HepG2 (cell line): ENCODE measurements at regions not wholly inside any gene's neighbourhood (a gene's known extent, or its start where the extent isn't known, plus 50 kb on each side); places are given as distances from the start of the nearest gene placed in this dataset.

Experiments used
- ATAC-seq: fragments of 200-7000 bp; cut with Tn5 transposase; 3 replicates; pipeline ENCODE4 v1.9.1; 2020; ENCODE audit warnings: mild to moderate bottlenecking, moderate library complexity
- BruUV-seq: library from RNA; stranded (reverse); fragments of 400-500 nt; replicated peaks from 2 replicates; lab custom pipeline; 2021; lab: Mats Ljungman, UMichigan
- CTCF ChIA-PET: fragments of 300-600 bp; formaldehyde crosslinking; extraction: SDS; loops from one replicate; lab custom pipeline; 2021; ENCODE audit warnings: low total read pairs, inconsistent platforms, low intra/inter-chr PET ratio; lab: Yijun Ruan, JAX
- POLR2A ChIA-PET: fragments of 350-600 bp; sonication (Branson Sonifier 250); formaldehyde crosslinking; loops from one replicate; lab custom pipeline; 2020; ENCODE audit warnings: antibody characterized with exemption, inconsistent platforms; lab: Yijun Ruan, JAX
- DNase-seq: peaks from one replicate; pipeline ENCODE4 v3.0.0-alpha.2; 2015; ENCODE audit warnings: low spot score
- FAIRE-seq: peaks from 3 replicates; lab custom pipeline; 2011; peaks lifted over from hg19 to GRCh38; lab: Jason Lieb, UNC
- H2AFZ ChIP-seq: one replicate; pipeline ENCODE4 v1.6.1; 2011; ENCODE audit warnings: low read length, inconsistent platforms
- H3K27ac ChIP-seq: fragments of 300-600 bp; 3 replicates; pipeline ENCODE4 v1.8.0; 2011; ENCODE audit warnings: mixed run types, mild to moderate bottlenecking, mixed read lengths, low read length, inconsistent platforms; ENCODE audit not compliant: insufficient read depth; ENCODE audit errors: extremely low read length
- H3K27me3 ChIP-seq, 2 experiments: fragments of 200-600 bp in 1 of 2; 2 replicates in 1 of 2; 3 replicates in 1 of 2; pipeline versions ENCODE4 v1.6.0 to v1.8.0; 2011; ENCODE audit warnings: low read length in 2 of 2, mild to moderate bottlenecking in 2 of 2, moderate library complexity in 2 of 2, inconsistent platforms in 1 of 2; ENCODE audit not compliant: insufficient read depth in 2 of 2, control insufficient read depth in 1 of 2
- H3K36me3 ChIP-seq, 2 experiments: fragments of 200-600 bp in 1 of 2; replicated peaks in 1 of 2; 2 replicates in 1 of 2; 3 replicates in 1 of 2; pipeline versions ENCODE4 v1.5.1 to v1.8.0; 2011; ENCODE audit warnings: low read length in 2 of 2, inconsistent platforms in 1 of 2; ENCODE audit not compliant: insufficient read depth in 2 of 2, control insufficient read depth in 1 of 2
- H3K4me1 ChIP-seq: 2 replicates; pipeline ENCODE4 v1.5.1; 2012; ENCODE audit warnings: low read length, inconsistent platforms; ENCODE audit not compliant: insufficient read depth
- H3K4me2 ChIP-seq: 2 replicates; pipeline ENCODE4 v1.6.0; 2011; ENCODE audit warnings: low read depth, low read length, inconsistent platforms
- H3K4me3 ChIP-seq, 3 experiments: fragments of 200-600 bp in 1 of 3; sonication (generic), shearing (Covaris generic) in 1 of 3; replicated peaks in 1 of 3; 2 replicates each; pipeline ENCODE4 v1.5.1; 2011 to 2016; ENCODE audit warnings: low read length in 3 of 3, inconsistent platforms in 2 of 3, low read depth in 2 of 3, mild to moderate bottlenecking in 2 of 3, control low read depth in 1 of 3, mixed read lengths in 1 of 3; ENCODE audit not compliant: insufficient read depth in 1 of 3
- H3K79me2 ChIP-seq: one replicate; pipeline ENCODE4 v1.6.1; 2011; ENCODE audit warnings: low read length, inconsistent platforms; ENCODE audit not compliant: insufficient read depth
- H3K9ac ChIP-seq: 2 replicates; pipeline ENCODE4 v1.6.0; 2011; ENCODE audit warnings: mild to moderate bottlenecking, low read depth, low read length, inconsistent platforms; ENCODE audit not compliant: insufficient read depth
- H3K9me3 ChIP-seq: 2 replicates; pipeline ENCODE4 v1.5.1; 2012; ENCODE audit warnings: mild to moderate bottlenecking, low read length
- H4K20me1 ChIP-seq: 2 replicates; pipeline ENCODE4 v1.6.0; 2011; ENCODE audit warnings: inconsistent platforms, mild to moderate bottlenecking, low read length, moderate library complexity; ENCODE audit not compliant: insufficient read depth
- AKAP8 ChIP-seq: sonication (generic); formaldehyde crosslinking; IDR thresholded peaks from 2 replicates; pipeline ENCODE4 v1.5.1; 2020; ENCODE audit warnings: mild to moderate bottlenecking, missing genetic modification reagents
- CENPX ChIP-seq: sonication (generic); formaldehyde crosslinking; IDR thresholded peaks from 2 replicates; pipeline ENCODE4 v1.9.0; 2021; ENCODE audit warnings: mild to moderate bottlenecking, missing genetic modification reagents, moderate library complexity
- HOXA5 ChIP-seq: sonication (generic); formaldehyde crosslinking; IDR thresholded peaks from 2 replicates; pipeline ENCODE4 v1.4.0; 2020; ENCODE audit warnings: missing genetic modification reagents
- HOXA7 ChIP-seq: sonication (generic); formaldehyde crosslinking; IDR thresholded peaks from 2 replicates; pipeline ENCODE4 v1.8.1; 2022; ENCODE audit warnings: mild to moderate bottlenecking, missing genetic modification reagents, moderate library complexity
- IKZF4 ChIP-seq: sonication (generic); formaldehyde crosslinking; IDR thresholded peaks from 2 replicates; pipeline ENCODE4 v1.5.1; 2020; ENCODE audit warnings: borderline replicate concordance, mild to moderate bottlenecking, low read depth, missing genetic modification reagents; ENCODE audit errors: not compliant biosample characterization
- KDM2A ChIP-seq: sonication (generic); formaldehyde crosslinking; IDR thresholded peaks from 2 replicates; pipeline ENCODE4 v1.4.0; 2020; ENCODE audit warnings: low read depth, missing genetic modification reagents, borderline replicate concordance
- LCORL ChIP-seq, 2 experiments: fragments of 450-650 bp in 1 of 2; sonication (generic) in 1 of 2; formaldehyde crosslinking in 1 of 2; IDR thresholded peaks; 2 replicates each; pipeline versions ENCODE4 v1.5.0 to v1.6.1; 2017 to 2020; ENCODE audit warnings: antibody characterized with exemption in 1 of 2, missing genetic modification reagents in 1 of 2
- RFXAP ChIP-seq: sonication (generic); formaldehyde crosslinking; IDR thresholded peaks from 2 replicates; pipeline ENCODE4 v1.4.0; 2020; ENCODE audit warnings: missing genetic modification reagents, borderline replicate concordance
- TOE1 ChIP-seq: sonication (generic); formaldehyde crosslinking; IDR thresholded peaks from 2 replicates; pipeline ENCODE4 v1.4.0; 2020; ENCODE audit warnings: mild to moderate bottlenecking, missing genetic modification reagents
- ZNF510 ChIP-seq: sonication (generic); formaldehyde crosslinking; IDR thresholded peaks from 2 replicates; pipeline ENCODE4 v1.4.0; 2020; ENCODE audit warnings: low read depth, mild to moderate bottlenecking, missing genetic modification reagents
- WGBS: methylation state at CpG from one replicate; pipeline ENCODE4 v1.1.6; 2017; ENCODE audit warnings: low lambda C conversion rate; 5-methylcytosine and 5-hydroxymethylcytosine counted together
- in situ Hi-C: cut with HindIII; loops from 2 replicates; pipeline ENCODE4 v1.10.0; 2017; ENCODE audit warnings: low pct_unique_long_range_greater_than_20kb; ENCODE audit not compliant: extremely low pct_ligation_motif_present
- intact Hi-C: fragments of 100-400 bp; cut with micrococcal nuclease; formaldehyde crosslinking; loops from one replicate; pipeline ENCODE4 v1.10.0; 2022; ENCODE audit not compliant: unreplicated experiment
- TF ChIP-seq, protein P1 (sequence below): sonication (generic); formaldehyde crosslinking; conservative IDR thresholded peaks from 2 replicates; pipeline ENCODE4 v1.4.0; 2020; ENCODE audit warnings: missing genetic modification reagents
- TF ChIP-seq, protein P2 (sequence below): sonication (generic); formaldehyde crosslinking; IDR thresholded peaks from 2 replicates; pipeline ENCODE4 v1.5.0; 2020; ENCODE audit warnings: missing genetic modification reagents
- TF ChIP-seq, protein P3 (sequence below): sonication (generic); formaldehyde crosslinking; IDR thresholded peaks from 2 replicates; pipeline ENCODE4 v1.9.0; 2021; ENCODE audit warnings: missing genetic modification reagents, mild to moderate bottlenecking, borderline replicate concordance
- TF ChIP-seq, protein P4 (sequence below): sonication (generic); formaldehyde crosslinking; IDR thresholded peaks from 2 replicates; pipeline ENCODE4 v1.4.0; 2020; ENCODE audit warnings: missing genetic modification reagents

DNA sequence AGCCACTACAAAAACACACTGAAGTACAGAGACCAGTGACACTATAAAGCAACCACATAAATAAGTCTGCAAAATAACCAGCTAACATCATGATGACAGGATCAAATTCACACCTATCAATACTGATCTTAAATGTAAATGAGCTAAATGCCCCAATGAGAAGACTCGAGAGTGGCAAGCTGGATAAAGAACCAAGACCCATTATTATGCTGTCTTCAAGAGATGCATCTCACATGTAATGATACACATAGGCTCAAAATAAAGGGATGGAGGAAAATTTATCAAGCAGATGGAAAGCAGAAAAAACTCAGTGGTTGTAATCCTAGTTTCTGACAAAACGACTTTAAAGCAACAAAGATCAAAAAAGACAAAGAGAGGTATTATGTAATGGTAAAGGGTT lies 138.1 kb upstream of the PLN start:
- ATAC-seq (no peak), FAIRE-seq (no peak), DNase-seq (no peak)
- H3K4me1 ChIP-seq, result no peaks in the 10 kb centered on the region
- no peak overlapping the region for H3K4me3 ChIP-seq
- BruUV-seq, result no TSS peak
- POLR2A ChIA-PET, result no interaction called here
- intact Hi-C loops, result no loop called here
- CTCF ChIA-PET, result no interaction called here
- H3K27ac ChIP-seq, result no peak overlapping the region
- in situ Hi-C loops, result no loop called here
- TF ChIP-seq KDM2A (CRISPR knock-in tag) (no peak), HOXA5 (no peak), LCORL (IDR thresholded peaks at IDR 0.05) (no peak), LCORL (CRISPR knock-in tag; IDR thresholded peaks at IDR 0.05) (no peak), AKAP8 (CRISPR knock-in tag) (no peak), HOXA7 (CRISPR knock-in tag) (no peak), CENPX (CRISPR knock-in tag) (no peak), TOE1 (CRISPR knock-in tag) (no peak), ZNF510 (CRISPR knock-in tag) (no peak), IKZF4 (CRISPR knock-in tag) (no peak), RFXAP (CRISPR knock-in tag) (no peak)
- TF ChIP-seq, protein P1, sequence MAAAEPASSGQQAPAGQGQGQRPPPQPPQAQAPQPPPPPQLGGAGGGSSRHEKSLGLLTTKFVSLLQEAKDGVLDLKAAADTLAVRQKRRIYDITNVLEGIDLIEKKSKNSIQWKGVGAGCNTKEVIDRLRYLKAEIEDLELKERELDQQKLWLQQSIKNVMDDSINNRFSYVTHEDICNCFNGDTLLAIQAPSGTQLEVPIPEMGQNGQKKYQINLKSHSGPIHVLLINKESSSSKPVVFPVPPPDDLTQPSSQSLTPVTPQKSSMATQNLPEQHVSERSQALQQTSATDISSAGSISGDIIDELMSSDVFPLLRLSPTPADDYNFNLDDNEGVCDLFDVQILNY (CRISPR knock-in tag), result no peak
- TF ChIP-seq, protein P2, sequence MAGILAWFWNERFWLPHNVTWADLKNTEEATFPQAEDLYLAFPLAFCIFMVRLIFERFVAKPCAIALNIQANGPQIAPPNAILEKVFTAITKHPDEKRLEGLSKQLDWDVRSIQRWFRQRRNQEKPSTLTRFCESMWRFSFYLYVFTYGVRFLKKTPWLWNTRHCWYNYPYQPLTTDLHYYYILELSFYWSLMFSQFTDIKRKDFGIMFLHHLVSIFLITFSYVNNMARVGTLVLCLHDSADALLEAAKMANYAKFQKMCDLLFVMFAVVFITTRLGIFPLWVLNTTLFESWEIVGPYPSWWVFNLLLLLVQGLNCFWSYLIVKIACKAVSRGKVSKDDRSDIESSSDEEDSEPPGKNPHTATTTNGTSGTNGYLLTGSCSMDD (CRISPR knock-in tag), result no peak
- TF ChIP-seq, protein P3, sequence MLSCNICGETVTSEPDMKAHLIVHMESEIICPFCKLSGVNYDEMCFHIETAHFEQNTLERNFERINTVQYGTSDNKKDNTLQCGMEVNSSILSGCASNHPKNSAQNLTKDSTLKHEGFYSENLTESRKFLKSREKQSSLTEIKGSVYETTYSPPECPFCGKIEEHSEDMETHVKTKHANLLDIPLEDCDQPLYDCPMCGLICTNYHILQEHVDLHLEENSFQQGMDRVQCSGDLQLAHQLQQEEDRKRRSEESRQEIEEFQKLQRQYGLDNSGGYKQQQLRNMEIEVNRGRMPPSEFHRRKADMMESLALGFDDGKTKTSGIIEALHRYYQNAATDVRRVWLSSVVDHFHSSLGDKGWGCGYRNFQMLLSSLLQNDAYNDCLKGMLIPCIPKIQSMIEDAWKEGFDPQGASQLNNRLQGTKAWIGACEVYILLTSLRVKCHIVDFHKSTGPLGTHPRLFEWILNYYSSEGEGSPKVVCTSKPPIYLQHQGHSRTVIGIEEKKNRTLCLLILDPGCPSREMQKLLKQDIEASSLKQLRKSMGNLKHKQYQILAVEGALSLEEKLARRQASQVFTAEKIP, result no peak
- TF ChIP-seq, protein P4, sequence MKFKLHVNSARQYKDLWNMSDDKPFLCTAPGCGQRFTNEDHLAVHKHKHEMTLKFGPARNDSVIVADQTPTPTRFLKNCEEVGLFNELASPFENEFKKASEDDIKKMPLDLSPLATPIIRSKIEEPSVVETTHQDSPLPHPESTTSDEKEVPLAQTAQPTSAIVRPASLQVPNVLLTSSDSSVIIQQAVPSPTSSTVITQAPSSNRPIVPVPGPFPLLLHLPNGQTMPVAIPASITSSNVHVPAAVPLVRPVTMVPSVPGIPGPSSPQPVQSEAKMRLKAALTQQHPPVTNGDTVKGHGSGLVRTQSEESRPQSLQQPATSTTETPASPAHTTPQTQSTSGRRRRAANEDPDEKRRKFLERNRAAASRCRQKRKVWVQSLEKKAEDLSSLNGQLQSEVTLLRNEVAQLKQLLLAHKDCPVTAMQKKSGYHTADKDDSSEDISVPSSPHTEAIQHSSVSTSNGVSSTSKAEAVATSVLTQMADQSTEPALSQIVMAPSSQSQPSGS, result no peak
- H4K20me1 ChIP-seq, result no peaks in the 10 kb centered on the region
- no peaks in the 10 kb centered on the region for H3K79me2 ChIP-seq
- no peaks in the 10 kb centered on the region for H3K36me3 ChIP-seq
- 0% methylated on average over 2 of the region's 2 CpGs for WGBS
- no peak overlapping the region for H3K9ac ChIP-seq
- H3K9me3 ChIP-seq, result no peaks in the 10 kb centered on the region
- no peak overlapping the region for H3K4me2 ChIP-seq
- no peak overlapping the region for H2AFZ ChIP-seq
- H3K27me3 ChIP-seq, result no peaks in the 10 kb centered on the region
